Hypothalamus (tissue), 51 donors: ENCODE measurements at regions not wholly inside any gene's neighbourhood (a gene's known extent, or its start where the extent isn't known, plus 50 kb on each side); places are given as distances from the start of the nearest gene placed in this dataset.
"Not testable (repeated sequence)": the region's sequence is repeated elsewhere in the genome, so short reads cannot be mapped to it uniquely, and the experiment has no call there.

ENCODE experiments used
- DNase-seq, 51 donors: peaks; one replicate each; lab custom pipeline; 2025; lab: John Stamatoyannopoulos, UW

GRCh38 chr5:166909040-166909439, 1382.4 kb upstream of the WWC1 start:
- no peak for DNase-seq

- no peak for DNase-seq
Observed at GRCh38 chr5:166909926-166910325, 1381.5 kb upstream of the WWC1 start.

- DNase-seq, result no peak
Observed at GRCh38 chr5:166910995-166911394, 1380.5 kb upstream of the WWC1 start.

- DNase-seq, result no peak
Observed at GRCh38 chr5:166916021-166916420, 1375.4 kb upstream of the WWC1 start.

- DNase-seq, result no peak
Observed at GRCh38 chr5:166926138-166926537, 1365.3 kb upstream of the WWC1 start.

- DNase-seq, result not testable (repeated sequence)
Observed at GRCh38 chr5:166926806-166927475, 1364.5 kb upstream of the WWC1 start.

- no peak for DNase-seq
Observed at GRCh38 chr5:166936351-166936750, 1355.1 kb upstream of the WWC1 start.

GRCh38 chr5:166938071-166938470, 1353.4 kb upstream of the WWC1 start:
- no peak for DNase-seq

GRCh38 chr5:166942948-166943347, 1348.5 kb upstream of the WWC1 start:
- DNase-seq, result no peak

- DNase-seq, result no peak
Observed at GRCh38 chr5:166947045-166947444, 1344.4 kb upstream of the WWC1 start.

GRCh38 chr5:166948679-166949078, 1342.8 kb upstream of the WWC1 start:
- no peak for DNase-seq

GRCh38 chr5:166952048-166952447, 1339.4 kb upstream of the WWC1 start:
- DNase-seq, result no peak

GRCh38 chr5:166957782-166958181, 1333.7 kb upstream of the WWC1 start:
- DNase-seq, result no peak

- no peak for DNase-seq
Observed at GRCh38 chr5:166959766-166960165, 1331.7 kb upstream of the WWC1 start.

GRCh38 chr5:166961028-166961427, 1330.4 kb upstream of the WWC1 start:
- no peak for DNase-seq

GRCh38 chr5:166961913-166962312, 1329.5 kb upstream of the WWC1 start:
- DNase-seq, result no peak

GRCh38 chr5:166962461-166962860, 1329.0 kb upstream of the WWC1 start:
- DNase-seq, result no peak

GRCh38 chr5:166963596-166963995, 1327.8 kb upstream of the WWC1 start:
- DNase-seq, result peak in 8 of 51 donors; percentile 1 to 13 (median 8)

GRCh38 chr5:166977911-166978422, 1313.5 kb upstream of the WWC1 start:
- DNase-seq, result peak in 1 of 51 donors; percentile 60

- peak in 1 of 51 donors; percentile 79 for DNase-seq
Observed at GRCh38 chr5:166979307-166979895, 1312.0 kb upstream of the WWC1 start.

GRCh38 chr5:166980666-166981065, 1310.8 kb upstream of the WWC1 start:
- DNase-seq, result no peak

- DNase-seq, result no peak
Observed at GRCh38 chr5:166982226-166982625, 1309.2 kb upstream of the WWC1 start.
